ENCODE measurements at regions not wholly inside any gene's neighbourhood (a gene's known extent, or its start where the extent isn't known, plus 50 kb on each side); places are given as distances from the start of the nearest gene placed in this dataset.

GRCh38 chr2:220455351-220455990 lies 828.0 kb downstream of the SLC4A3 start:
- TF ChIP-seq CTCF (IDR thresholded peaks at IDR 0.05; ENCODE audit: poor library complexity) (no peak), EZH2 (IDR thresholded peaks at IDR 0.05; ENCODE audit: borderline replicate concordance) (no peak), EZH2phosphoT487 (IDR thresholded peaks at IDR 0.05; ENCODE audit: low read depth, severe bottlenecking, unreplicated experiment) (peak; percentile 20)

All from hepatocyte (in vitro differentiated cells).